A549 (cell line): ENCODE measurements at regions not wholly inside any gene's neighbourhood (a gene's known extent, or its start where the extent isn't known, plus 50 kb on each side); places are given as distances from the start of the nearest gene placed in this dataset.

Source experiments
- ATAC-seq, 2 experiments: fragments of 200-7000 bp in 1 of 2; fragments of >200 bp in 1 of 2; cut with Nextera tagmentation in 1 of 2; cut with Tn5 transposase in 1 of 2; 3 replicates each; pipeline versions ENCODE4 v1.8.0 to v1.9.1; 2018 to 2020; ENCODE audit warnings: mild to moderate bottlenecking in 1 of 2, moderate library complexity in 1 of 2
- CTCF ChIA-PET: fragments of 300-600 bp; sonication (Branson Sonifier 250); formaldehyde crosslinking; extraction: SDS; loops from one replicate; lab custom pipeline; 2021; ENCODE audit warnings: antibody characterized with exemption, inconsistent platforms; lab: Yijun Ruan, JAX
- POLR2A ChIA-PET: fragments of 350-600 bp; formaldehyde crosslinking; extraction: SDS; loops from one replicate; lab custom pipeline; 2021; ENCODE audit warnings: antibody characterized with exemption, inconsistent platforms; lab: Yijun Ruan, JAX
- DNase-seq, 2 experiments: peaks; one replicate each; pipeline versions ENCODE4 v3.0.0 to v3.0.0-alpha.2; 2011 to 2016; ENCODE audit warnings: low read depth in 1 of 2, low spot score in 1 of 2
- FAIRE-seq: peaks from 2 replicates; lab custom pipeline; 2011; peaks lifted over from hg19 to GRCh38; lab: Jason Lieb, UNC
- H3K27ac ChIP-seq, 2 experiments: fragments of >200 bp; sonication (Bioruptor Twin); formaldehyde crosslinking; 3 replicates each; pipeline ENCODE4 v1.5.1; 2016 to 2017
- H3K4me1 ChIP-seq: fragments of >200 bp; sonication (Bioruptor Twin); formaldehyde crosslinking; 3 replicates; pipeline ENCODE4 v1.6.1; 2016
- H3K4me2 ChIP-seq: fragments of >200 bp; sonication (Bioruptor Twin); formaldehyde crosslinking; 3 replicates; pipeline ENCODE4 v1.6.1; 2016
- H3K4me3 ChIP-seq: fragments of >200 bp; sonication (Bioruptor Twin); formaldehyde crosslinking; 3 replicates; pipeline ENCODE4 v1.5.1; 2016
- H3K9me3 ChIP-seq: fragments of >200 bp; sonication (Bioruptor Twin); formaldehyde crosslinking; 3 replicates; pipeline ENCODE4 v1.6.1; 2016
- BHLHE40 ChIP-seq: IDR thresholded peaks from 2 replicates; pipeline ENCODE4 v1.6.1; 2012; ENCODE audit warnings: low read depth, low read length, inconsistent platforms
- CBX8 ChIP-seq: fragments of 200-600 bp; sonication (generic); IDR thresholded peaks from 2 replicates; pipeline ENCODE4 v1.6.1; 2016
- CEBPB ChIP-seq, 2 experiments: fragments of >200 bp in 1 of 2; sonication (Bioruptor Twin) in 1 of 2; formaldehyde crosslinking in 1 of 2; IDR thresholded peaks; 2 replicates each; pipeline ENCODE4 v1.6.1; 2012 to 2016
- E2F6 ChIP-seq: IDR thresholded peaks from 2 replicates; pipeline ENCODE4 v1.6.1; 2012; ENCODE audit warnings: low read depth, borderline replicate concordance
- EHF ChIP-seq: fragments of 250-450 bp; sonication (Bioruptor Pico); IDR thresholded peaks from 2 replicates; pipeline ENCODE4 v1.5.0; 2020; ENCODE audit warnings: mild to moderate bottlenecking
- EP300 ChIP-seq, 2 experiments: fragments of >200 bp; sonication (Bioruptor Twin); formaldehyde crosslinking; IDR thresholded peaks; 2 replicates in 1 of 2; 3 replicates in 1 of 2; pipeline ENCODE4 v1.6.1; 2016 to 2017
- FOXS1 ChIP-seq: fragments of 250-450 bp; sonication (Bioruptor Pico); IDR thresholded peaks from 2 replicates; pipeline ENCODE4 v1.5.0; 2020; ENCODE audit warnings: mild to moderate bottlenecking, moderate library complexity
- GATA3 ChIP-seq: IDR thresholded peaks from 2 replicates; pipeline ENCODE4 v1.6.1; 2012; ENCODE audit warnings: borderline replicate concordance
- HMGXB4 ChIP-seq: fragments of 250-450 bp; sonication (Bioruptor Pico); IDR thresholded peaks from 2 replicates; pipeline ENCODE4 v1.5.0; 2021; ENCODE audit warnings: mild to moderate bottlenecking, moderate library complexity, borderline replicate concordance
- HOXB13 ChIP-seq: fragments of 250-450 bp; sonication (Bioruptor Pico); IDR thresholded peaks from 2 replicates; pipeline ENCODE4 v1.5.0; 2020; ENCODE audit warnings: low read depth, mild to moderate bottlenecking, moderate library complexity
- HOXB5 ChIP-seq: fragments of 250-450 bp; sonication (Bioruptor Pico); IDR thresholded peaks from 2 replicates; pipeline ENCODE4 v1.5.0; 2020; ENCODE audit warnings: mild to moderate bottlenecking, moderate library complexity
- PHF8 ChIP-seq: fragments of 200-600 bp; sonication (generic); IDR thresholded peaks from 2 replicates; pipeline ENCODE4 v1.6.1; 2016; ENCODE audit warnings: low read depth, mild to moderate bottlenecking, antibody characterized with exemption, moderate library complexity, borderline replicate concordance
- POLR2A ChIP-seq: IDR thresholded peaks from 2 replicates; pipeline ENCODE4 v1.6.1; 2012; ENCODE audit warnings: mild to moderate bottlenecking, low read length
- POLR2AphosphoS2 ChIP-seq: conservative IDR thresholded peaks from 2 replicates; pipeline ENCODE4 v1.6.1; 2012; ENCODE audit warnings: low read length, improper control_type of control experiment, inconsistent platforms
- RARB ChIP-seq: fragments of 250-450 bp; sonication (Bioruptor Pico); IDR thresholded peaks from 2 replicates; pipeline ENCODE4 v1.8.0; 2021; ENCODE audit warnings: mild to moderate bottlenecking, moderate library complexity
- RFX5 ChIP-seq: fragments of 450-650 bp; IDR thresholded peaks from 2 replicates; pipeline ENCODE4 v1.7.1; 2014; ENCODE audit warnings: antibody characterized with exemption, mild to moderate bottlenecking, moderate library complexity
- SMC3 ChIP-seq: fragments of >200 bp; sonication (Bioruptor Twin); formaldehyde crosslinking; IDR thresholded peaks from 3 replicates; pipeline ENCODE4 v1.6.1; 2018; ENCODE audit warnings: inconsistent platforms
- TP53 ChIP-seq: fragments of 250-450 bp; sonication (Bioruptor Pico); IDR thresholded peaks from 2 replicates; pipeline ENCODE4 v1.5.0; 2021; ENCODE audit warnings: mild to moderate bottlenecking, moderate library complexity
- USF2 ChIP-seq: fragments of 450-650 bp; IDR thresholded peaks from 2 replicates; pipeline ENCODE4 v1.6.1; 2014; ENCODE audit warnings: antibody characterized with exemption
- WGBS: methylation state at CpG from one replicate; pipeline ENCODE4 v1.1.6; 2017; ENCODE audit errors: missing lambda C conversion rate; 5-methylcytosine and 5-hydroxymethylcytosine counted together
- TF ChIP-seq, protein P1 (sequence below): fragments of 200-600 bp; sonication (generic); IDR thresholded peaks from 2 replicates; pipeline ENCODE4 v1.6.1; 2016; ENCODE audit warnings: antibody characterized with exemption, mild to moderate bottlenecking, moderate library complexity
- TF ChIP-seq, protein P2 (sequence below): fragments of 250-450 bp; sonication (Bioruptor Pico); IDR thresholded peaks from 2 replicates; pipeline ENCODE4 v1.5.0; 2020; ENCODE audit warnings: low read depth, mild to moderate bottlenecking, moderate library complexity
- TF ChIP-seq, protein P3 (sequence below): fragments of 150-350 bp; IDR thresholded peaks from 2 replicates; pipeline ENCODE4 v1.6.1; 2014; ENCODE audit warnings: low read depth, mild to moderate bottlenecking, low read length
- TF ChIP-seq, protein P4 (sequence below): IDR thresholded peaks from 2 replicates; pipeline ENCODE4 v1.6.1; 2012

DNA sequence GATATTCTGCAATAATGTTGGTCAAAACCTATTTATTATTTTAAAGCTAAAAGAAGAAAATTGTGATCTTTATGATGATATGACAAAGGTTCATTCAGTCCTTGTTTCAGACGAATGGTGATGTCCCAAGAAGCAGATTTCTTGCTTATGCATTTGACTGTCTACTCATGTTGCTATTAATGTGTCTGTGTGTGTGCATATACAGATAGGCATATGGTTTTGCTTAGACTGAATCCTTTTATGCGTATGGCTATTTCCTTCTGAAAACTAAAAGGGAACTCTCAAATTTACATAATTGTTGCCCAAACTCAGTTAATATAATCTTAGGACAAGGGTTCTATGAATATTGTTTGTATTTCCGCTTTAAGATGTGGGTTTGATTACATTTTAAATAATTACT, 632.3 kb upstream of the SETBP1 start:
- H3K4me3 ChIP-seq, result no peak overlapping the region
- no peaks in the 10 kb centered on the region for H3K9me3 ChIP-seq
- ChIA-PET POLR2A (no interaction called here), CTCF (no interaction called here)
- FAIRE-seq (no peak), DNase-seq (no peak), ATAC-seq (no peak)
- H3K4me2 ChIP-seq, result no peak overlapping the region
- 30% methylated on average over 3 of the region's 3 CpGs for WGBS
- TF ChIP-seq RFX5 (no peak), EHF (CRISPR knock-in tag) (no peak), SMC3 (no peak), HOXB5 (no peak), USF2 (no peak), CEBPB (IDR thresholded peaks at IDR 0.05) (no peak), HMGXB4 (no peak), RARB (CRISPR knock-in tag) (no peak), E2F6 (no peak), FOXS1 (CRISPR knock-in tag) (no peak)
- TF ChIP-seq, protein P1, sequence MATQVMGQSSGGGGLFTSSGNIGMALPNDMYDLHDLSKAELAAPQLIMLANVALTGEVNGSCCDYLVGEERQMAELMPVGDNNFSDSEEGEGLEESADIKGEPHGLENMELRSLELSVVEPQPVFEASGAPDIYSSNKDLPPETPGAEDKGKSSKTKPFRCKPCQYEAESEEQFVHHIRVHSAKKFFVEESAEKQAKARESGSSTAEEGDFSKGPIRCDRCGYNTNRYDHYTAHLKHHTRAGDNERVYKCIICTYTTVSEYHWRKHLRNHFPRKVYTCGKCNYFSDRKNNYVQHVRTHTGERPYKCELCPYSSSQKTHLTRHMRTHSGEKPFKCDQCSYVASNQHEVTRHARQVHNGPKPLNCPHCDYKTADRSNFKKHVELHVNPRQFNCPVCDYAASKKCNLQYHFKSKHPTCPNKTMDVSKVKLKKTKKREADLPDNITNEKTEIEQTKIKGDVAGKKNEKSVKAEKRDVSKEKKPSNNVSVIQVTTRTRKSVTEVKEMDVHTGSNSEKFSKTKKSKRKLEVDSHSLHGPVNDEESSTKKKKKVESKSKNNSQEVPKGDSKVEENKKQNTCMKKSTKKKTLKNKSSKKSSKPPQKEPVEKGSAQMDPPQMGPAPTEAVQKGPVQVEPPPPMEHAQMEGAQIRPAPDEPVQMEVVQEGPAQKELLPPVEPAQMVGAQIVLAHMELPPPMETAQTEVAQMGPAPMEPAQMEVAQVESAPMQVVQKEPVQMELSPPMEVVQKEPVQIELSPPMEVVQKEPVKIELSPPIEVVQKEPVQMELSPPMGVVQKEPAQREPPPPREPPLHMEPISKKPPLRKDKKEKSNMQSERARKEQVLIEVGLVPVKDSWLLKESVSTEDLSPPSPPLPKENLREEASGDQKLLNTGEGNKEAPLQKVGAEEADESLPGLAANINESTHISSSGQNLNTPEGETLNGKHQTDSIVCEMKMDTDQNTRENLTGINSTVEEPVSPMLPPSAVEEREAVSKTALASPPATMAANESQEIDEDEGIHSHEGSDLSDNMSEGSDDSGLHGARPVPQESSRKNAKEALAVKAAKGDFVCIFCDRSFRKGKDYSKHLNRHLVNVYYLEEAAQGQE, result no peak
- TF ChIP-seq, protein P2, sequence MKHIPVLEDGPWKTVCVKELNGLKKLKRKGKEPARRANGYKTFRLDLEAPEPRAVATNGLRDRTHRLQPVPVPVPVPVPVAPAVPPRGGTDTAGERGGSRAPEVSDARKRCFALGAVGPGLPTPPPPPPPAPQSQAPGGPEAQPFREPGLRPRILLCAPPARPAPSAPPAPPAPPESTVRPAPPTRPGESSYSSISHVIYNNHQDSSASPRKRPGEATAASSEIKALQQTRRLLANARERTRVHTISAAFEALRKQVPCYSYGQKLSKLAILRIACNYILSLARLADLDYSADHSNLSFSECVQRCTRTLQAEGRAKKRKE (CRISPR knock-in tag), result no peak
- TF ChIP-seq, protein P3, sequence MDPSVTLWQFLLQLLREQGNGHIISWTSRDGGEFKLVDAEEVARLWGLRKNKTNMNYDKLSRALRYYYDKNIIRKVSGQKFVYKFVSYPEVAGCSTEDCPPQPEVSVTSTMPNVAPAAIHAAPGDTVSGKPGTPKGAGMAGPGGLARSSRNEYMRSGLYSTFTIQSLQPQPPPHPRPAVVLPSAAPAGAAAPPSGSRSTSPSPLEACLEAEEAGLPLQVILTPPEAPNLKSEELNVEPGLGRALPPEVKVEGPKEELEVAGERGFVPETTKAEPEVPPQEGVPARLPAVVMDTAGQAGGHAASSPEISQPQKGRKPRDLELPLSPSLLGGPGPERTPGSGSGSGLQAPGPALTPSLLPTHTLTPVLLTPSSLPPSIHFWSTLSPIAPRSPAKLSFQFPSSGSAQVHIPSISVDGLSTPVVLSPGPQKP, result no peak
- no peaks in the 10 kb centered on the region for H3K4me1 ChIP-seq
- H3K27ac ChIP-seq, result no peak overlapping the region

DNA sequence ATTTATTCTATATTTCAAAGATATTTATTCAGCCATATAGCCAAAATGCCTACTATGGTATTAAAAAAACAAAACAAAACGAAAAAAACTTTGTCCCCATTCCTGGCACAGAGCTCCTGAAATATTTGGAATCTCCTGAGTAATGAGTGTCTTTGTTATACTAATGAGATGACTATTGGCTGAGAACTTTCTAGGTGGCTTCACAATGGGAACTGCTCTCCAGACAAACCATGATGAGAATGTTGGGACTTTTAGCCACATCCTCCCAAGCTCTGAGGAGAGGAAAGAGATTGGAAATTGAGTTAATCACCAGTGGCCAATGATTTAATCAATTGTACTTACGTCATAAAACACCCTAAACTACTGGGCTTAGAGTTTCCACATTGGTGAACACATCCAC, 631.8 kb upstream of the SETBP1 start:
- DNase-seq (no peak), FAIRE-seq (no peak), ATAC-seq (no peak)
- Histone ChIP-seq H3K4me2 (no peak overlapping the region), H3K27ac (no peak overlapping the region), H3K4me1 (no peaks in the 10 kb centered on the region), H3K4me3 (no peak overlapping the region), H3K9me3 (no peaks in the 10 kb centered on the region)
- no peak for TF ChIP-seq GATA3
- TF ChIP-seq, protein P3, result no peak
- no peak for TF ChIP-seq PHF8
- TF ChIP-seq, protein P4, sequence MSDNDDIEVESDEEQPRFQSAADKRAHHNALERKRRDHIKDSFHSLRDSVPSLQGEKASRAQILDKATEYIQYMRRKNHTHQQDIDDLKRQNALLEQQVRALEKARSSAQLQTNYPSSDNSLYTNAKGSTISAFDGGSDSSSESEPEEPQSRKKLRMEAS, result no peak
- no peak for TF ChIP-seq EP300 (IDR thresholded peaks at IDR 0.05)
- TF ChIP-seq POLR2AphosphoS2, result no peak
- TF ChIP-seq HMGXB4, result no peak
- TF ChIP-seq, protein P2 (CRISPR knock-in tag), result no peak
- no peak for TF ChIP-seq POLR2A
- TF ChIP-seq BHLHE40, result no peak
- TF ChIP-seq TP53 (CRISPR knock-in tag), result no peak
- no peak for TF ChIP-seq USF2
- no peak for TF ChIP-seq HOXB13
- no peak for TF ChIP-seq CBX8
- ChIA-PET CTCF (no interaction called here), POLR2A (no interaction called here)
- 2% methylated on average over 2 of the region's 2 CpGs for whole genome bisulfite sequencing
